ENCODE measurements at regions not wholly inside any gene's neighbourhood (a gene's known extent, or its start where the extent isn't known, plus 50 kb on each side); places are given as distances from the start of the nearest gene placed in this dataset.

DNA sequence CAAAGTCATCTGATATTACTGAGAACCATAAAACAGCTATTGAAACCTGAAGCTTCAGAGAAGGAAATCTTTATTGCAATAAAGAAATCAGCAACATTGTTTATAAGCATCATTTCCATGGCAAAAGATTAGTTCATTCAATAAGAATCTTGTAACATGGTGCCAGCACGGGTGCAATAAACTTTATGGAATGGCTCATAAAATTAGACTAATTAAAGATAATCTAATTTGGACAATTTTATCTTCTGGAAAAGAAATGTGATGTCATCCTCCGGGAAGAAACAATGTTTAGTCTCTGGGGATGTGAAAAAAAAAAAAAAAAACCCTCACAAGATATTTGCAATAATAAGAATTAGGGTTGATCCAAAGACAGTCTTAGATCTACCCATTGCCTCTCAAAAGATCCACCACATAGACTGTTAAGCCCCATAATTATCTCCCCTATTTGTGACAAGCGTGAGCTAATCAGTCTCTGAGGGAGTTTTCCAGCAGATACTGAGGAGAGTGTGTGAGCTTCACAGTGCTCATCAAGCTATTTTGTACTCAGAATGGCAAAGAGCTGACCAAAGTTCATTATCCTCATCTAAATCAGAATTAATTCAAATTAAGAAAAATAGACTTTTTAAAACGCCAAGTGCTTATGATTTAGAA, 297.0 kb upstream of the EDNRB start:
- DNase-seq = no peak

DNA sequence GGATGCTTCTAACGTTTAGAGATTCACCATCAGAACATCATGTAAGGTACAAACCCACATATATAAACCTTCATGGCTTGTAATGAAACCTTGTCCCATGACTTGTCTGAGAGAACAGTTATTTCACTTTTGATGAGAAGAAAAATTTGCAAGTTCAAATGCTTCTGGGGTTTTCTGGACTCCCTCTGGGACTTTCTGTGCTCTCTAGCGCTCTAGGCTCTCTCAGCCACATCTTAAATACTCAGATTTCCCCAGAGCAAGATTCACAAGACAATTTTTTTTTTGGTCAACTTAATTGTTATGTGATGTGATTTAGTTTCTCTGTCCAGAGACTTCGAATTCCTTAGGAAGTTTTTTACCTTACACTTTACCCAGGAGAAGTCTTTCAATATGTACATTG, 282.8 kb upstream of the EDNRB start:
- no peak for DNase-seq

GRCh38 chr13:78198821-78199220, 280.2 kb upstream of the EDNRB start:
- DNase-seq = no peak

DNA sequence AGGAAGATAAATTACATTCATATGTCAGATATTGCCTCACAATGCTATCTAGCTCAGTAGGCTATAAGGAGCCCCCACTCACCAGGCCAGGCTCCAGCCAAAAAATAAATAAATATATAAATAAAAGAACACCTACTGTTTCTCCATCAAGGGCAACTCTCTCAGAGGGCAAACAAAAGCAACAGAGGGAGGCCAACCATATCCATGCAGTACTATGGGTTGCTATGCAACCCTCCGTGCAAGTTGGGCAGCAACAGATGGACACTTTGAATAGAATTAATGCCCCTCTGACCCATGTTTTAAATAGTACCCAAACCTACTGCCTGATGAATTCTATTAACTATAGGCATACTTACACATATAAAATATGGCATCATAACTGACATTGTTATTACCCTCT, 279.8 kb upstream of the EDNRB start:
- DNase-seq = peak; percentile 42

- no peak for DNase-seq
These were observed 278.6 kb upstream of the EDNRB start for GRCh38 chr13:78197231-78197630.

DNA sequence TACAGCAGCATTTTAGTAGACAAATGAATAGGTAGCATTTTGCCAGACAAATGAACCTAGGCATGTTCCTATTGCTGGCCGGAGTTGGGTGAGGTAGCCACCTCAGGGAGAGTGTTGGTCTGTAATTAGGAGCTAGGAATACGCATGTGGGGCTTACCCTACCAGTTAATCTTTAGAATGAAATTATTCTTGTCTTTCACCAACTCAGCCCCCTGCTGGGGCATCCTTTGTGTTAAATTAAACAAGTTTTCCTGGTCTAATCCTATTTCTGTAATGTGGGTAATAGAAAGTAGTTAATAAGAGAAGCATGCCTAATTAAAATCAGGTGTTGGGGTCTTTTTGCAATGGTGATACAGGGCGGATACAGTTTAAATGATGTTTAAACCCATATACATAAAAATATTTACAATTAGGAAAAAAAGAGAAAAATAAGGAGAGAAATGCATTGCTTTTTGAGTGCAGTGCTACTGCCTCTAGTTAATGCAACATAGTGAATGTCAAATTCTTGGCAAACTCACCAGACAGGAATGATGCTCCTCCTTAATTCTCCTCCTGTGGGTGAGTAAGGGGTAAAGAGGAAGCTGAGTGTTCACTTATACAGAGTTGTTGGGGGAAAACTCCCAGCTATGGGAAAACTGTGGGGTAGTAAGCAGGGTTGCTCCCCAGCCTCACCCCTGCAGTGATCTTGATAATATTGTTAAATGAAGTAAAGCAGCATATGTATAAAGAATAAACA, 276.4 kb upstream of the EDNRB start:
- DNase-seq = peak; percentile 34

DNA sequence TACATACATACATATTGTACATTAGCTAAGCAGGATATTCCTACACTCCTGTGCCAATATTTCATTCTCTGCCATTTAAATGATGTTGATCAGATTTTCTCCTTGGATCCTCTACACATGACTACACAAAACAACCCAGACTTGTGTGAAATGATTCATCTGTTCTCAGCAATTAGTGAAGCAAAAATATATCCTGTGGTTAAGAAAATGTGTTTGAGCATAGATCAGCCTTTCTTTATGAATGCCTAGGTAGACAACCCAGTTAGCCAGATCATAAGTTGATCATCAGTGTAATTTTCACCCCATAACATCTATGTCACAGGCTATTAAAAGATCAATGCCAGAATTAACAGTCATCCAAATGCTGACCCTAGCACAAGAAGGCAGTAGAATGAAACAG, 275.2 kb upstream of the EDNRB start:
- no peak for DNase-seq

DNA sequence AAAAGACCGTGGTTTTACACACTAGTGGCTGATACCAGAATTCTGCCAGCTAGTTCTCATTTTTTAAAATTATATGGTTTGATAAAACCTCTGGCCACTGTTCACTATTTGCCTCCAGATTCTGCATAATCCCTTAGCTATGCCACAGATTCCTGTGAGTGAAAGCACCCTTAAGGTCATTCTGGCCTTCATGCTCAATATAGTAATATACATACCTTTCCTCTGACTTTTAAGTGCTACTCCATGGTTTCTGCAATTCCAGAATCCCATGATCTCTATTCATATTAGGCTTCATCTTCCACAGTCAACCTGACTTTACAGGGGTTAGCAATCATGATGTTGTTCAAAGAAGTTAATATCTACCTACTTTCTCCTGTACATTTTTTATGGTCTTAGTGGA, 274.1 kb upstream of the EDNRB start:
- DNase-seq = no peak

DNA sequence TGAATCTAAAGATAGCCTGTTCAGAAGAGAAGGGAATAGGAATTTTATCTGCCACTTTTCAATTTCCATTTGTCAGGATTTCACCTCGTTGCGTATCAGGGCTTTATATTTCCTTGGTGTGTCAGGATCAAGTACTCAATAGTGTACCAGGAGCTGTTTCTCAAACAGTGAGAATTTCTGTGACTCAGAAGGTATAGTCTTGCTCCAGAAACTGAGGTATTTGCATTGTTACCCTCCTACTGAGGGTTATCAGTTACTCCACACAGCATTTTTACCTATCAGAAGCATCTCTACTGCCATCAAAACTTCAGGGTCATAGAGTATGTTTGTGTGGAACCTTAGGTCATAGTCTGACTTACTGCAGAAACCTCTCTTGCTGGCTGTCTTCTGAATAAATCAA, 271.7 kb upstream of the EDNRB start:
- no peak for DNase-seq

DNA sequence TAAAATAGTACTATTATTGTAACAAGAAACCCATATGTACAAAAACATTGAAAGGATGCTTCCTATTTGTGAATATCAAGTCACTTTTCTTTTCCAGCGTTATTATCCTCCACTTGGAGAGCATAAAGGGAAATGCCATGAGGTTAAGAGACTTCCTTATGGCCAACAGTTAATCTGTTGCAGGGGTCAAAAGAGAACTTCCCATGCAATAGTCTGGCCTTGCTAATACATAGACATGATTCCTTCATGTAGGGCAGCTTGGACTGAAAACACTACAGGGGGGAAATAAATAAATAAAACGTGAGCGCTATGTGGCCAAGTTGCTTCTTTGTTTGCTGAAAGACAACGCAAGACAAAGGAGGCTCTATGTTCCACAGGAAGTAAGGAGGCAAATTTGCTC, 269.1 kb upstream of the EDNRB start:
- peak; percentile 11 for DNase-seq

DNA sequence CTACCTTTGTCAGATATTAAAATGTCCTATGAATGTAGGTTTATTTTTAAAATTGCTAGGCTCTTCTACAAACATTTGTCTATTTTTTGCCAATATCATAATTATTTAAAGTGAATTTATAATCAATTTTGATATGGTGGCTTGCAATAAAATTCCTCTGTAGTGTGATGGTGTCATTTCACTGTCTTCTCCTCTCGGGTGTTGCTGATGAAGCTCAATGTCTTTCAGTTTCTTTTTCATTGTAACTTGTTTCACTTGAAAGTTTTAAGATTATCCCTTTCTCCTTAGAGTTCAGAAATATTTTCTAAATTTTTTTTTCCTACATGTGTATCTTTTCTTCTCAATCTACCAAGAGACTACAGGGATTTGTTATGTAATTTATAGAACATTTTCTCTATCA, 267.1 kb upstream of the EDNRB start:
- DNase-seq = no peak

GRCh38 chr13:78183732-78184131, 265.1 kb upstream of the EDNRB start:
- DNase-seq = no peak

DNA sequence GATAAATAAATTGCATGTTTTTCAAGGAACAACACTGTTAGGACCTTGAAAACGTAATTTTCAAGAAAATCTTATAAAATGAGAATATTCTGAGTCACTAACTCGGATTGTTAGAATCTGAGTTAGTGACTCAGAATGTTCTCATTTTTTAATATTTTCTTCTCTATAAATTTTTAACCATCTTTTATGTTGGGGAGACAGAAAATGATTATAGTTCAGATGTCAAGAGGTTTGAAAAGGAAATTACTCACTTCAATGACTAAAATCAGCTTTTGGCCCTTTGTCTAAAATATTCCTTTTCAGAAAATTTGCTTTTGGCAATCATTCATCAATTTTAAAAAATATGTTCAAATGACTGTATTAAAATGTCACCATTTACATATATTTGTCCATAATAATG, 264.2 kb upstream of the EDNRB start:
- no peak for DNase-seq

DNA sequence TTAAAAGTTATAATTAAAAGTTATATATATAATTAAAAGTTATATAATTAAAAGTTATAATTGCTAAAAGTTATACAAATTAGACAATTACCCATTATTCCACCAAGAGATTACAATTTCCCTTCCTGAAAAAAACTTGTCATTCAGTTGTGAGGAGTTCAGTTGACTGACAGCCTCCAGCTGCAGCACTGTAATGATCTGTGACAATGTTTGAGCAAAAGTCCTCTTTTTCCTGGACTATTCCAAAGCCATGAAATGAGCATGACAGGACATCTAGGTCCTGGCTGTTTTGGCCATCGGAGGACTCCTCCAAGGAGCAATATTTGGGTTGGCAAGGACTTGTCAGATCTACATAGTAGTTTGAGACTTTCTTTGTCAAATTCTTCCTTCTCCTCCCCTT, 258.7 kb upstream of the EDNRB start:
- no peak for DNase-seq

GRCh38 chr13:78176880-78177279, 258.2 kb upstream of the EDNRB start:
- DNase-seq = no peak

GRCh38 chr13:78169386-78169785, 250.8 kb upstream of the EDNRB start:
- DNase-seq = no peak

- no peak for DNase-seq
These were observed 250.3 kb upstream of the EDNRB start for GRCh38 chr13:78168981-78169380.

GRCh38 chr13:78161266-78161665, 242.6 kb upstream of the EDNRB start:
- no peak for DNase-seq

DNA sequence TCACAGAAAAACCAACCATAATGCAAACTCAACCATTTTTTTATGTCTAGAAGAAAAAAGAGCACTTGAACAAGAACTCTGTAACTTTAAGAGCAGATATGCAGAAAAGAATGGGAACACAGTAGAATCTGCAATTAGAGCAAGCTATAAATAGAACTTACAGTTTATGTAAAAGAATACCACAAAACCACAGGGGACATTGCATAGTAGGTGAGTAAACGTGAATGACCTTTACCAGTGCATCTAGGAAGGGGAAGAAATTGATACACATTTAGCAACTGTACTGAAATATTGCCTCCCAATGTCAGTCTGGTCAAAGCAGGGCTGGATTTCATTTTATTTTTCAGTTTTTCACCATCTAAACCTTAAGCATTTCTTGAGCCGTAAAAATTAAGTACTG, 242.2 kb upstream of the EDNRB start:
- no peak for DNase-seq

DNA sequence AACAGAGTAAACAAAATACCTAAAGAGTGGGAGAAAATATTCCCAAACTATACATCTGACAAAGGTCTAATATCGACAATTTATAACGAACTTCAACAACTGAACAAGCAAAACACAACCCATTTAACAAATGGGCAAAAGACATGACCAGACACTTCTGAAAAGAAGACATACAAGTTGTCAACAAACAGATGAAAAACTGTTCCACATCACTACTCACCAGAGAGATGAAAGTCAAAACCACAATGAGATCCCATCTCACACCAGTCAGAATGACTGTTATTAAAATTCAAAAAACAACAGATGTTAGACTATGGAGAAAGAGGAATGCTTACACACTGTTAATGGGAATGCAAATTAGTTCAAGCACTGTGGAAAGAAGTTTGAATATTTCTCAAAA, 233.8 kb upstream of the EDNRB start:
- no peak for DNase-seq

GRCh38 chr13:78147905-78148304, 229.3 kb upstream of the EDNRB start:
- no peak for DNase-seq

DNA sequence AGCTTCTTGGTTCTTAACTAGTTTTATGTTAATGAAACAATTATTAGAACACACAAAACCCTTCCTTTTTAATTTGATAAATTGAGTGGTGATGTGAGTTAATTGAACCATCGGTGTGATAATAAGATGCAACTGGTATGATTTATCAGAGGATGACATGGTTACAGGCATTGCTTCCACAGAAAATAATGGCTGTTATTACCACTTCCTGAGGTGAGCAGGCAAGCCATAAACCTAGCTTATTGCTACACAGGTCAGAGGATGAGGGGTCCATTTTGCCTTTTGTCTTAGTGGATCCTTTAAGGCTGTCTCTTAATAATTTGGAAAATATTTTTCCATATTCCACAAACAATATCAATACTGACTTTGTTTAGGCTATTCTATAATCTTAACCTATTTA, 226.6 kb upstream of the EDNRB start:
- no peak for DNase-seq

DNA sequence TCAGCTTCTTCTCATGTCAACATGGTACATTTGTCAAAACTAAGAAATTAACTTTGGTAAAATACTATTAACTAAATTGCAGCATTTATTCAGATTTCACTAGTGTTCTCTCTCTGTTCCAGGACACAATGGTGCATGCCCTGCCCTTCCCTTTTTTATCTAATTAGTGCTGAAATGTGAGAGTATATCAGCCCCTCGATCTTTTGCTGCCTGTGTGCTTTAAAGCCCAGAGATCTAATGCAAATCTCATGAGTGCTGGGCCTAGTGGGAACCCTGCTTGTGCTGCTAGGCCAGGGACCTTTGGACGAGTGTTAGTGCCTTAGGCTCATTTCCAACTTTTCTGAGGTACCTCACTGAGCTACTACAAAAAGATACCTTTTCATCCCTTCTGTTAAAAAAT, 221.1 kb upstream of the EDNRB start:
- no peak for DNase-seq

DNA sequence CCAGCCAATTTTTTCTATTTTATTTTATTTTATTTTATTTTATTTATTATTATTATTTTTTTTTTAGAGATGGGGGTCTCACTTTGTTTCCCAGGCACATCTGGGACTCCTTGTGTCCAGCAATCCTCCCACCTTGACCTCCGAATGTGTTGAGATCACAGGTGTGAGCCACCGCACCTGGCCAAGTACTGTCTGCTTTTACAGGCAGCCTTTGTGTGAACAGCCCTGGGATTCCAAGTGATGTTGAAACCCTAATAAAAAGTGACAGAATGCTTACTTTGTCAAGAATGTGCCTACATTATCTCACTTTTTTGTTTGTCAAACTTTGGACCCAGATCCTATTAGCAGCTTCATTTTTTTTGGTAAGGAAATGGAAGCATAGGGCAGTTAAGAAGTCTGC, 220.1 kb upstream of the EDNRB start:
- no peak for DNase-seq
